ENCODE measurements at regions not wholly inside any gene's neighbourhood (a gene's known extent, or its start where the extent isn't known, plus 50 kb on each side); places are given as distances from the start of the nearest gene placed in this dataset.

DNA sequence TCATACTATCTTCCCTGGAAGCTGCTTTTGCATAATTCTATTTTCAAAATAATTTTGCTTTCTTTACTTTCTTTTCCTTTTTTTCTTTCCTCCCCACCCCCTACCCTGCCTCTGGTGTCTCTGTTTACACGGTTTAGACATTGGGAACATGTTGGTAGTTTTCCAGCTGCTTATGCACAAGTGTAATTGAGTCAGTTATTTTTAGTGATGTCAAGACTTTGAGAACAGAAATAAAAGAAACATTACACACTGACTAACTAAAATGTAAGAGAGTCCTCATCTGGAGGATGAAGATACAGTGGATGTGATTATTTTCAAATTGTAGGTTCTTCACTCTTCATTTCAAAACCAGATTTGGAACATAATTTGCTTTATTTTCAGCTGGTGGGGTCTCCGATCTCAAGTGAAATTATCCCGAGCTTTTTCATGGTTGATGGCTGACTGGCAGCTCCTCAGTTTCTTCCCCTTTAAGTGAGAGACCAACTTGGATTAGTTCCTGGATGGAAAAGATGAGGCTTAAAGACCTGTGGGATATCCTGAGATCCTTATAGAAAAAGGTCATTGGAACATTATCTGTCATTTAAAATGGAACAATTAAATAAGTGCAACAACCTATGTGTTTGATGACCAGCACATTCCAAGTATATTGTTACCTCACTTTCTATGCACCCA is 154.4 kb upstream of the ZNF462 start:
- no peak for DNase-seq (ENCODE audit: low read depth)
- no peak overlapping the region for H3K4me3 ChIP-seq (ENCODE audit: low read length)
- no peak for TF ChIP-seq CTCF (IDR thresholded peaks at IDR 0.05; ENCODE audit: insufficient read depth, low read depth, low read length, missing control alignments)

GRCh38 chr9:106712279-106712678 is 150.7 kb upstream of the ZNF462 start:
- TF ChIP-seq CTCF (IDR thresholded peaks at IDR 0.05; ENCODE audit: insufficient read depth, low read depth, low read length, missing control alignments) = no peak
- no peak for DNase-seq (ENCODE audit: low read depth)
- H3K4me3 ChIP-seq (ENCODE audit: low read length) = no peak overlapping the region

DNA sequence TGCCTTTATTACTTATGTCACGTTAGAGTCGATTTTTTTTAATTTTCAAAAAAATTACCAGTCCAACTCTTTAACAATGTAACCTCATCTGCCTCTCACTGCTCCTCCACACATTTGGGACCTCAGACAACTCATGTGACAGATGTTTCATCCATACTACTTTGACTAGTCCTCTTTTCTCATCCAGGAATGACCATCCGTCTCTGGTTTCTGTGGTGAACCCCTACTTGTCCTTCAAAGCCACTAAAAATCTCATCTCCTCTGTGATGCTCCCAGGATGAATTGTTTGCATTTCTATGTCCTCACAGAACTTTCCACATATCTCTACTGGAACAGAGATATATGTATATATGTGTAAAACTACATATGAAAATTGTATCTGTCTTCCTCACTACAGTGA is 149.8 kb upstream of the ZNF462 start:
- no peak for TF ChIP-seq CTCF (IDR thresholded peaks at IDR 0.05; ENCODE audit: insufficient read depth, low read depth, low read length, missing control alignments)
- no peak overlapping the region for H3K4me3 ChIP-seq (ENCODE audit: low read length)
- DNase-seq (ENCODE audit: low read depth) = no peak

GRCh38 chr9:106716820-106717219 is 146.1 kb upstream of the ZNF462 start:
- no peak for DNase-seq (ENCODE audit: low read depth)
- no peak overlapping the region for H3K4me3 ChIP-seq (ENCODE audit: low read length)
- no peak for TF ChIP-seq CTCF (IDR thresholded peaks at IDR 0.05; ENCODE audit: insufficient read depth, low read depth, low read length, missing control alignments)

DNA sequence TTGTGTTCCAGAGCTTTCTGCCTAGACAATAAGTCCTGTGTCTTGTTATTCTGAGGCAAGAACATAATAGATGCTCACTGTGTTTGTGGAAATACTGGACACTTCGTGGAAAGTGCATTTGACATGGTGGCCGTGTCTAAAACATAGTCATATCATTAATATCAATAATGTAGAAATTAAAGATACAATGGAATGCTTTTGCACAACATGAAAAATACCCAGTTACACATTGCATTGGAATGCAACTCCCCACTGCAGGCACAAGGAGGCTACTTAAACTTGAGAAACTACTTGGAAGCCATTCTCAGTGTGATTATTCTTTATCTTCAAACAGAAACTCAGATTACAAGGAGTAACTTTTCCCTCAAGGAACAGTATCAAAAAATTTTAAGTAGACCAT is 145.3 kb upstream of the ZNF462 start:
- peak; percentile 85 for DNase-seq (ENCODE audit: low read depth)
- H3K4me3 ChIP-seq (ENCODE audit: low read length) = no peak overlapping the region
- peak; percentile 39 for TF ChIP-seq CTCF (IDR thresholded peaks at IDR 0.05; ENCODE audit: insufficient read depth, low read depth, low read length, missing control alignments)

DNA sequence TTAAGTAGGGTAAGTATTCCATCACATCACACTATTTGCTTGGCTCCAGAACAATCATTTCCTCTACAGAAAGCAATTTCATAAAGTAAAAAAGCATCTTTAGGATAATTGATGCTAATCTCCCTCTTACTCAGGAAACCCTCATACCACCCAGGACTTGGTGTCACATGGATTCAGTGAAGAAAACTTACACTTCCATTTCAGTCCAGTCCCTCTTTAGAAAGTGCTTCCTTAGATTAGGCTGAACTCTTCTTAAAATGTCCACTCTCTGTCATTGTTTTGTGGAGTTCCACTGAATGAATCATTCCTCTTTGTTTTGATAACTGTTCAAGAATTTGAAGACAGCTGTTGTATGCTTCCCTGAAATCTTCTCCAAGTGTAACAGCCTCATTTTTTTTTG is 144.0 kb upstream of the ZNF462 start:
- H3K4me3 ChIP-seq (ENCODE audit: low read length) = no peak overlapping the region
- DNase-seq (ENCODE audit: low read depth) = peak; percentile 27
- TF ChIP-seq CTCF (IDR thresholded peaks at IDR 0.05; ENCODE audit: insufficient read depth, low read depth, low read length, missing control alignments) = no peak

GRCh38 chr9:106722051-106722753 is 140.8 kb upstream of the ZNF462 start:
- no peak overlapping the region for H3K4me3 ChIP-seq (ENCODE audit: low read length)
- no peak for TF ChIP-seq CTCF (IDR thresholded peaks at IDR 0.05; ENCODE audit: insufficient read depth, low read depth, low read length, missing control alignments)
- no peak for DNase-seq (ENCODE audit: low read depth)

All from epithelial cell of esophagus (primary cell).